ENCODE measurements at regions not wholly inside any gene's neighbourhood (a gene's known extent, or its start where the extent isn't known, plus 50 kb on each side); places are given as distances from the start of the nearest gene placed in this dataset.
"Not testable (repeated sequence)": the region's sequence is repeated elsewhere in the genome, so short reads cannot be mapped to it uniquely, and the experiment has no call there.

GRCh38 chr5:74535926-74536325, 104.6 kb downstream of the ENC1 start:
- DNase-seq (ENCODE audit: extremely low read depth in 1 of 2, low read depth in 1 of 2): no peak

DNA sequence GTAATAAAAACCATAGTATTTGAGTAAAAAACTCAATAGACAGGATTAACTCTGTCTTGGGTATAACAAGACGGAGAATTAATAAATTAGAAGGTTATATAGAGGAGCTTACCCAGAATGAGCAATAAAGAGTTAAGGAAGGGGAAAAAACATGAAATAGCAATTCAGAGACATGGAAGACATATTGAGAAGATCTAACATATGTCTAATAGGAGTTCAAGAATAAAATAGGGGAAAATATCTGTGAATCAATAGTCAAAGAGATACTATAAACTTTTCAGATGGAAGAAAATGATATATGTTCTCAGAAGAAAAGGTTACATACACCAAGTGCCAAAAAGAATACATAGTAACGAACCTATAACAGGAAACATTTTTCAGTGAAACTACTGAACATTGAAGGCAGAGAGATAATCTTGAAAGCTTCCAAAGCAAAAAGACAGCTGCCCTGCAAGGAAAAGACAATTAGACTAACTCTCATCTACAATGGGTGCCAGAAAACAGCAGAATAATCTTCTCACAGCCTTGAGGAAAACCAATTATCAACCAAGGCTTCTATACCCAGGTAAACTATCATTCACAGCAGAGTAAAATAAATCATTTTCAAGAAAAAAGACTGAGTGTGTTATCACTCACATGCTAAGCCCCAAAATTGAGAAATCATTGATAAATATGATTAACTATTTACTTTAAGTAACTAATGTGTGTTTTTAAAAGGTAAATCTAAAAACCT, 106.0 kb downstream of the ENC1 start:
- no peak for DNase-seq (ENCODE audit: extremely low read depth in 1 of 2, low read depth in 1 of 2)

DNA sequence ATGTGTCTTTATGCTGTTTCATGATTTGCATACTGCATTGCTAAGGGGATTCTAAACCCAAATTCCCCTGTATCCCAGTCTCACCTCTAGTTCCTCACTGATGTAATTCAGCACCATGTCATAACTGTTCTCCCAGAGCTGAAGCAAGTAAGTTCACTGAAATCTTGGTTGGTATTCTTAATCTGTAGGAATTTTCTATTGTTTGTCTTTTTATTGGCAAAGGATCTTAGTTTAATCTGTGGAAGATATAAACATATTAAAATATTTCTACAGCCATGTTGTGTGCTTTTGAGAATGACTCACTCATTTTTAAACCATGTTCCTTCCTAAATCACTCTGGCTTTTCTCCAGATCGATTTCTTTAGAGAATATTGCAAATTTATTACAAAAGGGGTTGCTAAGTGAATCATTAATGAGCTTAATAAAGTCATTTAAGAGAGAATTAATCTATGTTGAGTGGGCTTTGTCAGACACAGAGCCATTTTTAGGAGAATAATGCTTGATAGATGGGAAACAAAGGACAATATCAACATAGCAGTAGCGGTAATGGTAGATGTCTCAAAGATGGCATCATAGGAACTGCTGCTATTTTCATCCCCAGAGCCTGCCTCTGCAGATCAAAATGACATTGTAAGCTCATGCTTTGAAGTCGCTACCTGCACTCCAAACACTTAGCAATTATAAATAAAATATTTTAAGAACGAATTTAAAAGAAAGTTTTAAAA, 110.0 kb downstream of the ENC1 start:
- DNase-seq (ENCODE audit: extremely low read depth in 1 of 2, low read depth in 1 of 2): no peak

- no peak for DNase-seq (ENCODE audit: extremely low read depth in 1 of 2, low read depth in 1 of 2)
These were observed 111.4 kb downstream of the ENC1 start for GRCh38 chr5:74529101-74529500.

- DNase-seq (ENCODE audit: extremely low read depth in 1 of 2, low read depth in 1 of 2): no peak
These were observed 114.4 kb downstream of the ENC1 start for GRCh38 chr5:74526111-74526510.

GRCh38 chr5:74524767-74525166, 115.8 kb downstream of the ENC1 start:
- DNase-seq (ENCODE audit: extremely low read depth in 1 of 2, low read depth in 1 of 2): not testable (repeated sequence)

GRCh38 chr5:74523698-74524097, 116.8 kb downstream of the ENC1 start:
- not testable (repeated sequence) for DNase-seq (ENCODE audit: extremely low read depth in 1 of 2, low read depth in 1 of 2)

DNA sequence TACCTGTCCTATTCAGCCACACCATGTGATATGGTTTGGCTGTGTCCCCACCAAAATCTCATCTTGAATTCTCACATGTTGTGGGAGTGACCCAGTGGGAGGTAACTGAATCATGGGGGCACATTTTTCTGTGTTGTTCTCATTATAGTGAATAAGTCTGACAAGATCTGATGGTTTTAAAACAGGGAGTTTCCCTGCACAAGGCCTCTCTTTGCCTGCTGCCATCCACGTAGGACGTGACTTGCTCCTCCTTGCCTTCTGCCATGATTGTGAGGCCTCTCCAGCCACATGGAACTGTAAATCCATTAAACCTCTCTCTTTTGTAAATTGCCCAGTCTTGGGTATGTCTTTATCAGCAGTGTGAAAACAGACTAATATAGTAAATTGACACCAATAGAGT, 117.7 kb downstream of the ENC1 start:
- not testable (repeated sequence) for DNase-seq (ENCODE audit: extremely low read depth in 1 of 2, low read depth in 1 of 2)

- no peak for DNase-seq (ENCODE audit: extremely low read depth in 1 of 2, low read depth in 1 of 2)
These were observed 119.1 kb downstream of the ENC1 start for GRCh38 chr5:74521401-74521800.

DNA sequence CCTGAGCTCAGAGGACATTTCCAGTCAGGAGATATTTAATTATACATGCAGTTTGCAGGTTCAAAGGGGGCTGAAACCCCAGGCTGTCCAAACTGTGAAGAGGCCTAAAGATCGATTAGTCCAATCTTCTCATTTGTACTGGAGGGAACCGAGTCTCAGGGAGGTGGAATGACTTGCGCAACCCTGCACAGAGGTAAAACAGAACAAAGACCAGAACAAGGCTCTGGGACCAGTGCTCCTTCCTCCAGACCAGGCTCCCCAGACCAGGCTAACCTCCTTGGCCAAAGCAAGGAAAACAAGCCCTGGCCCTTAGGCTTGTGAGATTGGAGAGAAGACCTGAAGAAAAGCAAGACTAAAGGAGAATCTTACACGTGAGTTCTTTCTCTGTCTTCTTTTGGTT, 120.8 kb downstream of the ENC1 start:
- DNase-seq (ENCODE audit: extremely low read depth in 1 of 2, low read depth in 1 of 2): no peak

DNA sequence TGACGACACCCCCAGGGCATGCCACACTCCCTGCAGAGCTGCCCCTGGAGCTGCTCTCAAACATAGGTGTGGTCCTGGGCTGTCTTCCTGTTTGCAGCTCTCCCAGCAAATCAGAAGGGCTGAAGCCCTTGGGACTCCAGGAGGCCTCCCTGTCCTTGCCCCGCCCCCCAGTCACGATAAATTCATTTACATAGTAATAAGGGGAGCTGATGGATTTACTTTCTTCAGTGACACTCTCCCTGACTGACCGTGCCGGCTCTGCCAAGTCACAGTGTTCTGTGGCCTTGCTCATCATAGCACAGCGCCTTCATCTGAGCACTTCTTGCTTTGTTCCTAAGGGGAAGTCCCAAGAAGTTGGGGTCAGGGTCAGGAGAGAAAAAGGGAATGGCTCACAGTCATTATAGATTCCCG, 121.4 kb downstream of the ENC1 start:
- no peak for DNase-seq (ENCODE audit: extremely low read depth in 1 of 2, low read depth in 1 of 2)

DNA sequence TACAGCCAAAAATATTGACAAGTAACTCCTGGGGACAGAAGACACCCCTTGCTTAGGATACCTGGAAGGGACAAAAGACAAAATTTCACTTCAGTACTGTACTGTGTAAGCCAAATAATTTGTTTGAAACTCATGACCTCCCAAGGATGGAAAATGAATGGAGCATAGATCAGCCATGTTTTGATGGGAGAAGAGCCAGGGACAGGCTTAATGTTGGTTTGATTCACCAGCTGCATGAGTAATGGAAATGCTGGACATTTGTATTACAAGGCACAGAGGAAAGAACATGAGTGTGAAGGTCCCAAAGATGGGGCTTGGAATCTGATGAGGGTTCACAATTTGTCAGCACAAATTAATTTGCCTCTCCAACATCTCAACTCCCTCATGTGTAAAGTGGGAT, 122.8 kb downstream of the ENC1 start:
- DNase-seq (ENCODE audit: extremely low read depth in 1 of 2, low read depth in 1 of 2): no peak

DNA sequence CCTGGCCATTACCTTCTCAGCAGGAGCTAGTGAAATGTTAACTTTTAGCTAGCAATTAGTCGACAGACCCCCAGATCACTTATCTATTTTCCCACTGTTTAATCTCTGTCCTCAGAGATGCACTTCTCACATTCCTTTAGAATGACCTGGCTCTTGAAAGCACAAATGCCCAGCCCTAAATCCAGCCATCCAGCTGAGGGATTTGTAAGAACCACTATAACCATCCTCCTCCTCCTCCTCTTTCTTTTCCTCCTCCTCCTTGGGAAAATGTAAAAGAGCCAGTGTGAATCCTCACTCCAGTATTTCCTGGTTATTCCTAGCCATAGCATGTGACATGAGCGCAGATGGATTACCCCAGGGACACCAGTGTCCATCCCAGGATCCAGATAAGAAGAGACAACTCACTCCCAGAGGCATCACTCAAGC, 124.3 kb downstream of the ENC1 start:
- no peak for DNase-seq (ENCODE audit: extremely low read depth in 1 of 2, low read depth in 1 of 2)

GRCh38 chr5:74514888-74515551, 125.5 kb downstream of the ENC1 start:
- no peak for DNase-seq (ENCODE audit: extremely low read depth in 1 of 2, low read depth in 1 of 2)

GRCh38 chr5:74511770-74512169, 128.8 kb downstream of the ENC1 start:
- DNase-seq (ENCODE audit: extremely low read depth in 1 of 2, low read depth in 1 of 2): not testable (repeated sequence)

- no peak for DNase-seq (ENCODE audit: extremely low read depth in 1 of 2, low read depth in 1 of 2)
These were observed 130.0 kb downstream of the ENC1 start for GRCh38 chr5:74510476-74511075.

- no peak for DNase-seq (ENCODE audit: extremely low read depth in 1 of 2, low read depth in 1 of 2)
These were observed 133.0 kb downstream of the ENC1 start for GRCh38 chr5:74507370-74508005.

DNA sequence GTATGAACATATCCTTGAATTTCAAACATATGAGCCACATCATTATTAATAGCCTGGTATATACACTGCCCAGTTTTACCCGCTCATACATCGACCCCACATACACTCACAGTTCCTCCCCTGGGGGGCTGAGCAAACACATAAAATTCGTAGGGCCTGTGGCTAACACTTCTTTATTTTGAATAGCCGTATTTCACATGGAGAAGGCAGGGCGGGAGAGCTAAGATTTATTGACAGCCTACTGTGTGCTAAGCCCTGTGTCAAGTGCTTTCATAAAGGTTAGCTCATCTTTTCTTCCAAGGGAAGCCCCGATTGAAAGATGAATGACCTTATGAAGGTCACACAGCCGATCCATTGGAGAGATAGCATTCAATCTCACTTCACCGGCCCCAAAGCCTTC, 134.4 kb downstream of the ENC1 start:
- DNase-seq (ENCODE audit: extremely low read depth in 1 of 2, low read depth in 1 of 2): no peak

- no peak for DNase-seq (ENCODE audit: extremely low read depth in 1 of 2, low read depth in 1 of 2)
These were observed 136.1 kb downstream of the ENC1 start for GRCh38 chr5:74504463-74504862.

GRCh38 chr5:74502479-74502950, 138.0 kb downstream of the ENC1 start:
- no peak for DNase-seq (ENCODE audit: extremely low read depth in 1 of 2, low read depth in 1 of 2)
